Prostate gland (tissue), 2 donors: ENCODE measurements at regions not wholly inside any gene's neighbourhood (a gene's known extent, or its start where the extent isn't known, plus 50 kb on each side); places are given as distances from the start of the nearest gene placed in this dataset.

Experiments
- CTCF ChIP-seq, 4 experiments: fragments of 200-600 bp in 2 of 4; fragments of 450-650 bp in 2 of 4; sonication (generic) in 2 of 4; IDR thresholded peaks; 1 replicate in 3 of 4; 2 replicates in 1 of 4; pipeline ENCODE4 v1.5.1; 2016 to 2019; ENCODE audit warnings: antibody characterized with exemption in 4 of 4, mild to moderate bottlenecking in 2 of 4, moderate library complexity in 2 of 4
- POLR2A ChIP-seq: fragments of 450-650 bp; IDR thresholded peaks from one replicate; pipeline ENCODE4 v1.6.1; 2016; ENCODE audit warnings: antibody characterized with exemption, mild to moderate bottlenecking

GRCh38 chr7:88361357-88361756 is 54.7 kb upstream of the STEAP4 start:
- TF ChIP-seq CTCF (IDR thresholded peaks at IDR 0.05) (no peak), POLR2A (no peak)
